Uterus (tissue), 3 donors: ENCODE measurements at regions not wholly inside any gene's neighbourhood (a gene's known extent, or its start where the extent isn't known, plus 50 kb on each side); places are given as distances from the start of the nearest gene placed in this dataset.

Experiments used
- DNase-seq, 2 donors: peaks; one replicate each; pipeline ENCODE4 v3.0.0-alpha.2; 2019 to 2020
- H3K27ac ChIP-seq, 2 donors: fragments of 200-600 bp; sonication (generic); 1 replicate in 1 of 2; 2 replicates in 1 of 2; pipeline ENCODE4 v1.5.1; 2016 to 2018
- H3K27me3 ChIP-seq, 2 donors: fragments of 200-600 bp; sonication (generic); one replicate each; pipeline ENCODE4 v1.5.1; 2018 to 2019; ENCODE audit warnings: control low read depth in 1 of 2
- H3K36me3 ChIP-seq, 2 donors: fragments of 200-600 bp; sonication (generic); one replicate each; pipeline ENCODE4 v1.5.1; 2019; ENCODE audit warnings: control low read depth in 1 of 2
- H3K4me1 ChIP-seq, 2 donors: fragments of 200-600 bp; sonication (generic); one replicate each; pipeline ENCODE4 v1.5.1; 2018 to 2019; ENCODE audit warnings: control low read depth in 1 of 2
- H3K4me3 ChIP-seq, 2 donors: fragments of 200-600 bp; sonication (generic); 1 replicate in 1 of 2; 2 replicates in 1 of 2; pipeline ENCODE4 v1.5.1; 2018 to 2019; ENCODE audit warnings: mild to moderate bottlenecking in 1 of 2
- H3K9me3 ChIP-seq, 2 donors: fragments of 200-600 bp; sonication (generic); one replicate each; pipeline ENCODE4 v1.5.1; 2019; ENCODE audit warnings: control low read depth in 1 of 2
- CTCF ChIP-seq, 4 experiments: fragments of 200-600 bp in 2 of 4; fragments of 450-650 bp in 2 of 4; sonication (generic) in 2 of 4; IDR thresholded peaks; one replicate each; pipeline ENCODE4 v1.5.1; 2016 to 2019; ENCODE audit warnings: antibody characterized with exemption in 4 of 4, mild to moderate bottlenecking in 2 of 4, moderate library complexity in 1 of 4
- POLR2A ChIP-seq, 2 donors: fragments of 450-650 bp; IDR thresholded peaks; one replicate each; pipeline ENCODE4 v1.6.1; 2016; ENCODE audit warnings: antibody characterized with exemption in 2 of 2, mild to moderate bottlenecking in 1 of 2, moderate library complexity in 1 of 2
- intact Hi-C: fragments of 100-400 bp; cut with DNase I; formaldehyde crosslinking; loops from one replicate; pipeline ENCODE4 v1.15.1; 2023; ENCODE audit warnings: low total_unique reads
- donor health status: DM: yes; HTN: yes; CAD: no.

DNA sequence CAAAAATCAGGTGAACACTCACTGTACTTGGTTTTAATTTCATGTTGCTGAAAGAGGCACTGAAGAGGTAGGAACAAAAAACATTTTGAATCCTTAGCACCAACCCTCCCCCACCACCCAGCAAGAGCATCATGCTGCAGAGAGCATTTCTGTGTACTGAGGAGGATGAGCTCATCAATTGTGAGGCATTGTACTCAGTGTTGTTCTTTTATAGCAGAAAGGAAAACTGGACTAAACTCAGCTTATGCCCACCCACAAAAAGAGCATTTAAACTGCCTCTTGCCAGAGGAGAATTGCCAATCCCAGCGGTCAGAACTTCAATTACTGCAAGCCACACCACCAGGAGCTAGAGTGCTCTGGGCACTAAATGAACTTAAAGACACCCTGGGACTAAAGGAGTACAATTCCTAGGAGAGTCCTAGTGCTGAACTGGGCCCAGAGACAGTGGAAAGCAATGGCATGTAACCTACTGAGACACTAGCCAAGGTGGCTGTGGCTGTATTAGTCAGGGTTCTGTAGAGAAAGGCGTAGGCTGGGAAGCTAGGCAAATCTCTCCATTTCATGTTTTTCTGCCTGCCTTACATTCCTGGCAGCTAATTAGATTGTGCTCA, 280.7 kb upstream of the KLHL4 start:
- intact Hi-C loops = no loop called here
- no peaks in the 10 kb centered on the region for H3K36me3 ChIP-seq
- H3K27ac ChIP-seq = no peak overlapping the region
- no peaks in the 10 kb centered on the region for H3K27me3 ChIP-seq
- H3K4me1 ChIP-seq = no peaks in the 10 kb centered on the region
- TF ChIP-seq CTCF (IDR thresholded peaks at IDR 0.05) (no peak), POLR2A (IDR thresholded peaks at IDR 0.05) (no peak)
- no peak for DNase-seq
- no peak overlapping the region for H3K4me3 ChIP-seq
- H3K9me3 ChIP-seq = no peaks in the 10 kb centered on the region

- no peaks in the 10 kb centered on the region for H3K27me3 ChIP-seq
- H3K9me3 ChIP-seq = no peaks in the 10 kb centered on the region
- no peaks in the 10 kb centered on the region for H3K36me3 ChIP-seq
- no peak for DNase-seq
- TF ChIP-seq POLR2A (IDR thresholded peaks at IDR 0.05) (no peak), CTCF (IDR thresholded peaks at IDR 0.05) (no peak)
- H3K4me3 ChIP-seq = no peak overlapping the region
- intact Hi-C loops = no loop called here
- no peaks in the 10 kb centered on the region for H3K4me1 ChIP-seq
- no peak overlapping the region for H3K27ac ChIP-seq
Observed at GRCh38 chrX:87265518-87265917, 252.1 kb upstream of the KLHL4 start.

GRCh38 chrX:87272491-87272890, 245.1 kb upstream of the KLHL4 start:
- Histone ChIP-seq H3K9me3 (no peaks in the 10 kb centered on the region), H3K27ac (no peak overlapping the region), H3K27me3 (no peaks in the 10 kb centered on the region), H3K4me1 (no peaks in the 10 kb centered on the region), H3K36me3 (no peaks in the 10 kb centered on the region), H3K4me3 (no peak overlapping the region)
- intact Hi-C loops = no loop called here
- DNase-seq = no peak
- no peak for TF ChIP-seq CTCF (IDR thresholded peaks at IDR 0.05)
- no peak for TF ChIP-seq POLR2A (IDR thresholded peaks at IDR 0.05)

DNA sequence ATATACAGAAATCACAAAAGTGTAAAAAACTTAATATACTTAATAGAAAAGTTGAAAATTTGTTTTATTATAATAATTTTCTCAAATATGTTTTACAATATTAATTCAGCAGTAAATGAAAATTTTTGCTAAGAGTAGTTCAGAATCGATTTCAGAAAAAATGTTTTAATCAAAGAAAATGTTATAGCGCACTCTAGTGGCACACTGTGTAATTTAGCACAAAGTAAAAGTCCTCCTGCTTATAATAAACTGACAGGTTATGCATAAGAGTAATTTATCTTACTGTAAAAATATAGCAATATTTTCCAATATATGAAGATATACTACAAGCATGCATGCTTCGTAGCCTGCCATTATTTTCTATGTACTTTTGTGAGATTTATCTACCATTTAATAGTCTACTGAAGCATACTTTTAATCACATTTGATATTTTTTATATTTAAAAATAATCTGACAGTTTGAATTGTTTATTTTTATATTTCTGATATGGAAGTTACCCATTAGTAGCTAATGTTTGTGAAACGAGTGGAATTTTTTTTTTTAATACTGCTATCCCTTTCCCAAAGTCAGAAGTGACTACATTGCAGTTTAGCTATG, 217.9 kb upstream of the KLHL4 start:
- intact Hi-C loops = no loop called here
- no peaks in the 10 kb centered on the region for H3K27me3 ChIP-seq
- no peak overlapping the region for H3K27ac ChIP-seq
- no peaks in the 10 kb centered on the region for H3K36me3 ChIP-seq
- H3K4me1 ChIP-seq = no peaks in the 10 kb centered on the region
- no peak overlapping the region for H3K4me3 ChIP-seq
- TF ChIP-seq CTCF (IDR thresholded peaks at IDR 0.05) (peak in 3 of 4 experiments; percentile 9 to 26 (median 25)), POLR2A (IDR thresholded peaks at IDR 0.05) (no peak)
- no peak for DNase-seq
- no peaks in the 10 kb centered on the region for H3K9me3 ChIP-seq

DNA sequence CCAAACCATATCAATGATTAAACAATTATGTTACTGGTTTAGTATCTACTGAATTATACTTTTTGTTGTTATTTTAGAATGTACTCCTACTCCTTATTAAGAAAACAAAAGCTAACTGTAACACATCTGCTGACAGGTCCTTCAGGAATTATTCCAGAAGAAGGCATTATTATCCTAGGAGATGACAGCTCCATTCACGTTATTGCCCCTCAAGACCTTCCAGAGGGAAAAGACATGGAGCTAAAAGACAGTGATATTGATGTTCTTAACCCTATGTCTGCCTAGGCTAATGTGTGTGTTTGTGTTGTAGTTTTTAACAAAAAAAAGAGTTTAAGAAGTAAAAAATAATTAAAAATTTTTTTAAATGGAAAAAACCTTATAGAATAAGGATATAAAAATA, 206.8 kb upstream of the KLHL4 start:
- Histone ChIP-seq H3K4me1 (no peaks in the 10 kb centered on the region), H3K27me3 (no peaks in the 10 kb centered on the region), H3K27ac (no peak overlapping the region), H3K9me3 (no peaks in the 10 kb centered on the region), H3K36me3 (no peaks in the 10 kb centered on the region), H3K4me3 (no peak overlapping the region)
- intact Hi-C loops = no loop called here
- no peak for DNase-seq
- TF ChIP-seq CTCF (IDR thresholded peaks at IDR 0.05) = no peak
